HG03097 (cell line): ENCODE measurements at regions not wholly inside any gene's neighbourhood (a gene's known extent, or its start where the extent isn't known, plus 50 kb on each side); places are given as distances from the start of the nearest gene placed in this dataset.
"Not testable (repeated sequence)": the region's sequence is repeated elsewhere in the genome, so short reads cannot be mapped to it uniquely, and the experiment has no call there.

Source experiments
- ATAC-seq: cut with Tn5 transposase; IDR thresholded peaks from one replicate; pipeline ENCODE4 v1.9.1; 2021; ENCODE audit not compliant: unreplicated experiment, low FRiP score

DNA sequence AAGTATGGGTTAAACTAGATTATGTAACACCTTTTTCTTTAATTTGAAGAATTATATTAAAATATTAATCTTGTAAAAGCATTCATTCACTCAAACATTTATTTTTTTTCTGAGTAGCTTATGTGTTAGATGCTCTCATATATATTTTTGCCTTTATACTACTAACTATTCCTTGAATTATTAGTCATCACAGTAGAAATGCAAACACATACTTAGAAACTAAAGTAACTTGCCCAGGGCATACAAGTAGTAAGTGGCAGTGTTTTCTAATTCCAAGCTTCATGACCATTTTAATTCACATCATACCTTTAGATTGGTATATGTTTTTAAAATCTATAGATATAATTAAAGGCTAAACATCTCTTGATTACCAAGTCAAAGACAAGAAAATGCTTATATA, 1271.0 kb downstream of the BRINP3 start:
- no peak for ATAC-seq

DNA sequence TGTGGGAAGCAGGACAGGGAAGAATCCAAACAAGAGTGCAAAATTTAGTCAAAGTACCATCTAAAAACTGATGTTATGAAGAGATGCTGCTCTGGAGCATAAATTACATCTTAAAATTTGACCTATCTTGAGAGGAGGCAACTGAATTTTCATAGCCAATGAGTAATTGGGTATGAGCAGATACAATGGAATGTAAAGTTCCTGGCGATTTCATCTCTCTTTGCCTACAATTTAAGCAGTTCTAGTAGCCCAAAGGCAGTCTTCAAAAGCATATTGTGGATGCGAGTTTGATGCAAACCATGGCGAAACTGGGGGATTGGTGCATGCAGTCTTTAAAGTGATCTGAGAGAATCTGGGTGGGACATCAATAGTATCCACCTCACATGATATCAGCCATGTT, 1265.9 kb downstream of the BRINP3 start:
- no peak for ATAC-seq

DNA sequence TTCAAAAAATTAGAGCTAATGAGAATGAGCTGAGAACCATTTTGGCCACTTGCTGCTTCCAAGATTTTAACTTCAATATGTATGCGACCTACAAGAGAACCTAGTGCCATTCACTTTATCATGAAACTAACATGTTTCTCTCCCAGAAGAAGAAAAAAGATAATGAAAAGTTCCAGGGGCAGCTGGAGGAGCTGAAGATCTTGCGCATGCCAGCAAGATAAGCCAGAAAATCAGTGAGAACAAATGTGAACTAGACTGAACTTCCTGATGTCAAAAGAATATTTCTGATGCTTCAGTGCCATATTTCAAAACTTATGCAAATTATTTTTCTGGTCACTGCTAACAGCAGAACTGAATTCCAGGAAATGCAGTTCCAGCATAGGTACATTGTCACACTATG, 1265.1 kb downstream of the BRINP3 start:
- no peak for ATAC-seq

DNA sequence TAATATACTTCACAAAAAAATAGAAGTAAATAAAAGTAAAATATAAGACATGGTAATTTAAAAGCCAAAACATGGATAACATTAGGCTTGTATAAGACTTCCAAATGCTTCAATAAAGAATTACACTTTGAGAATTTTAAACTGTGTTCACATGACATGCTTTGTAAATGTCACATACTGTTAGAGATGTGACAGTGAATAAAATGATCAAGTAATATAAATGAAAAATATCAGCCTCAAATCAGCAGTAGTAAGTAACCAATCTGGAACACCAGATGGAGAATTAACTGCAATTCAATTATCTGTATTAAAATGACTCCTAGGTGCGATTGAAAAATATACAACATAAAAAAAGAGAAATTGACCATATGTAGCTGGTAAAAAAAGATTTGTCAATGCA, 1260.8 kb downstream of the BRINP3 start:
- no peak for ATAC-seq

DNA sequence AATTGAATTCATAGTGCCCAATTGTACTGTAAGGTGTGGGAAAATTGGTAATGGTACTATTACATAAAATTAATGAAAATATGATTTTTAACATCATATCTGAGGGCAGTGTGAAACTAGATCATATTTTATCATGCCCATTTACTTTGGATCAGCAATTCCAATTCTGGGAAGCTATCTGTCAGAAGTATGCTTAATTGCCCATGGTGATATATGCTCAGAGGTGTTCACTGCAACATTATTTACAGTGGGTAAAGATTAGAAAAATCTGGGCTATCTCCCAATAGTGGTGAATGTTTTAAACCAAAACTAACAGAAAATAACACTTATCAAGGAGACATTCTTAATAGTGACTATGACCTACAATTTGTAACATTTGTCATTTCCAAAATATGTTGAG, 1260.0 kb downstream of the BRINP3 start:
- no peak for ATAC-seq

DNA sequence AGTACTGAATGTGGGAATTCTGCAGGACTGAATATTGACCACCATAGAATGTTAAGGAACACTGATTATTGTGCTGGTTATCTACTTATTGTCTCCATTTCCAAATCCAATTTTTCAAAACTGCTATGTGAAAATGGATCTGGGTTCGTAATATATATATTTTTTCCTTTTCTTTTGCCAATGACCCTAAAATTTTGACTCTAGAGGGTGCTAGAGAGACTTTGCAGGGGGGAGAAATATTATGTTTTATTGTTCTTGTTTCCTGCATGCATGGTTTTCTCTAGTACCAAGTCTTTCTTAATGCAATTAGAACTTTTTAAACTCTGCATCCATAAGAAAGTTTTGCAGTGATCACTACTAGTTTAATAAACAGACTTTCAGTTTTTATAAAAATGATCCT, 1256.9 kb downstream of the BRINP3 start:
- no peak for ATAC-seq

DNA sequence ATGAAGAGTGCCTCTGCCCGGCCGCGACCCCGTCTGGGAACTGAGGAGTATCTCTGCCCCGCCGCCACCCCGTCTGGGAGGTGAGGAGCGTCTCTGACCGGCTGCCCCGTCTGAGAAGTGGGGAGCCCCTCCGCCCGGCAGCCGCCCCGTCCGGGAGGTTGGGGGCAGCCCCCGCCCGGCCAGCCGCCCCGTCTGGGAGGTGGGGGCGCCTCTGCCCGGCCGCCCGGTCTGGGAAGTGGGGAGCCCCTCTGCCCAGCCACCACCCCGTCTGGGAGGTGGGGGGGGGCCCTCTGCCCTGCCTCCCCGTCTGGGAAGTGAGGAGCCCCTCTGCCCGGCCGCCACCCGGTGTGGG, 1251.9 kb downstream of the BRINP3 start:
- ATAC-seq: not testable (repeated sequence)

DNA sequence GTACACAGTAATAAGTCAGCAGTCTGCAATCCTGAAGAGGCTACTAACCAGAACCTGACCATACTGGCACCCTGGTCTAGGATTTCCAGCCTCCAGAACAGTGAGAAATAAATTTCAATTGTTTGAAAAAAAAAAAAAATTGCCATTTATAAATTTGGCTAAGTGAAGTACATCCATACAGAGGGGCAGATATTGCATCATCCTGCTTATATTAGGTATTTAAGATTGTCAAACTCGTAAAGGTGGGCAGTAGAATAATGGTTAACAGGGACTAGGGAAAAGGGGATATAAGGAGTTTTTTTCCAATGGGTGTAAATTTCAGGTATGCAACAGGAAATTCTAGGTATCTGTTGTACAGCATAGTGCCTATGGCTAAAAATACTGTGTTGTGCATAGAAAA, 1250.9 kb downstream of the BRINP3 start:
- no peak for ATAC-seq

DNA sequence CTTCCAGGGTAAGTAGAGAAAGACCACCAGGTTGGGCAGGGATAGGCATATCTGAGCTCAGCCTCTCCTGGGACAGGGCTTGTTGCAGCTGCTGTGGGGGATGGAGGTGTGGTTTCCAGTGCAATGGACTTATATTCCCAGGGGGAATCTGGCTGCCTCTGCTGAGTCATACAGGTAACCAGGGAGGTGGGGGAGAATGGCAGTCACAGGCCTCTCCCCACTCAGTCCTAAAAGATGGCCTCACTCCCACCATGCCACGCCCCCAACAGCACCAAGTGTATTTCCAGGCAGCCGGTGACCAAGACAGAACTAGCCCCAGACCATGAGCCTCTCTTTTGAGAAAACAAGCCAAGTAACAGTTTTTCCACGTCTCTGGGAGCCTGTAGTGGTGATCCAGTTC, 1240.7 kb downstream of the BRINP3 start:
- ATAC-seq: no peak

DNA sequence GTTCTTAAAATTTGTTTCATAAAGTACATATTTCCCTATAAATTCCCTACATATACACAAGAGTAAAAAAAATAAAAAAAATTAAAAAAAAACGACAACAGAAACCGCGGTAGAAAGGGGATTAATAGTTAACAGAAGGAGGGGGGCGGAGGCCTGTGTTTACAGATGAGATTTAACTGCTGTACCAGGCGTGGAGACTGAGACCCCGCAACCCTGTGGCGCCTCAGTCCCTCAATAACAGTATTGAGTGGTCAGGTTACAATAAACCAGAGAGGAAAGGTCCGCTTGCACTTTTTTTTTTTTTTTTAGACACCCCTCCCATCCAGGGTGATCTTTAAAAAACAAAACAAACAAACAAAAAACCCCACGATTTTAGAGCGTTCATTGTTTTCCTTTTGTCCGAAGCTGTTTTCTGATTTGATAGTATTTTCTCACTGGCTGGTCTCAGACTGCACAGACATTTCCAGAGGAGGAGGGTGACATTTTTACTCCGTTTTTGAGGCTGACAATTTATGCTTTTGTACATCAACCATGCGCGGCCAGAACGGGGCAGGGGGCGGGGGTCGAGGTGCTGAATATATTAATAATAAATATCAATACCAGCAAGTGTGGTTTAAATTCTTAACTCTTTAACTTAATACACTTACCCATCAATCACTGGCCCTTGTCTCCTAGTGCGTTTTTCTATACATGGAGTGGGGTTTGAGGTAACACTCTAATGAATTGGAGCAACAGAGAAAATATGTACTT, 1223.9 kb downstream of the BRINP3 start:
- ATAC-seq: no peak

DNA sequence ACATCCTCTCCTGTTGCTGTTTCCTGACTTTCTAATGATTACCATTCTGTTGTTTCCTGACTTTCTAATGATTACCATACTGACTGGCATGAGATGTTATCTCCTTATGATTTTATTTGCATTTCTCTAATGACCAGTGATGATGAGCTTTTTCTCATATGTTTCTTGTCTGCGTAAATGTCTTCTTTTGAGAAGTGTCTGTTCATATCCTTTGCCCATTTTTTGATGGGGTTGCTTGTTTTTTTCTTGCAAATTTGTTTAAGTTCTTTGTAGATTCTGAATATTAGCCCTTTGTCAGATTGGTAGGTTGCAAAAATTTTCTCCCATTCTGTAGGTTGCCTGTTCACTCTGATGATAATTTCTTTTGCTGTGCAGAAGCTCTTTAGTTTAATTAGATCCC, 1216.5 kb downstream of the BRINP3 start:
- not testable (repeated sequence) for ATAC-seq

DNA sequence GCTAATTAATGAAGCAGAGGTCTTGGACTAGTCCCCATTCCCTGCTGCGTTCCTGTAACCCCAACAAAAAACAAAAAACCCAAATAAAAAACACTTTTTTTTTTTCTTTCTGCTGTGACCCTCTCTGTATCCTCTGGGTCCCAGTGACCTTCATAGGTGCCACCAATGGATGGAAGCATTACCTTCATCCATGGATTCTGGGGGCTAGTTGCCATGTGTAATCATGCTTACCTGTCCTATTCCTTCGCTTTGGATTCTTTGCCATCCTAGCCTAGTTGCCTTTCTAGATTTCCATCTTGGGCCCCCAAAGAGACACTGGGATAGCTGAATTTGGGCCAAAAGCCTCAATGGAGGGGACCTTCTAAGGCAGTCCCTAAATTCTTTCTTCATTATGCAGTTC, 1208.7 kb downstream of the BRINP3 start:
- ATAC-seq: no peak

DNA sequence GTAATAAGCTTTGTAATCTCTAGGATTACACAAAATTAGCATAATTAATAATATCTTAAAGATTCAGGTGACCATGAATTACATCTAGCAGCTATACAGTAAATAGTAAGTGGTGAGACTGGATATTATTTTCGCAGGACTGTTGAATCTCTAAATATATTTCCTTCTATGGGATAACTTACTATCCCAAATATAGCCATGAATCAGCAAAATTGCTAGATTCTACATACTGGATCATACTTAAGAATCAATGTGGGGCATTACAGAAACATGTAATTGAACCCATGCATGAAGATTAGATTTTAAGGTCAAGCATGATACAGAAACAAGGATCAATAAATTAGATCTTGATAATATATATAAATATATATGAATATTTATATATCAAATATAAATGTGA, 1203.4 kb downstream of the BRINP3 start:
- no peak for ATAC-seq

DNA sequence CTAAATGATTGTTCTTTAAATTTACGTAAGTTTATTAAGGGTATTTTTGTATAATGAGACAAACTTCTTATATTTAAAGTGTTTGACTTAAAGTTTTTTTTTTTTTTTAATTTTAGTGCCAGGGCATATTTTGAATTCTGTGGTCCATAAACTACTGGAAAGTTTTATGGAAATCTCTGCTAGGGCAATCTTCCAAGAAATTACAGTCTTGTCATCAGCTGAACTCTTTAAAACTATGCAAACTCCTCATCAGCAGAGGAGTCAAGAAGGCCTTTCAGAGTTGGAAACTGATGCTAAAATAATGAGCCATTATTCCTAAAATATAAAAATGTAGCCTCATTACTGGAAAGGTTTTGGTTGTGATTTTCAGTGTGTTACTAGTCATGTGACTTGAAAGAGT, 1201.9 kb downstream of the BRINP3 start:
- no peak for ATAC-seq

DNA sequence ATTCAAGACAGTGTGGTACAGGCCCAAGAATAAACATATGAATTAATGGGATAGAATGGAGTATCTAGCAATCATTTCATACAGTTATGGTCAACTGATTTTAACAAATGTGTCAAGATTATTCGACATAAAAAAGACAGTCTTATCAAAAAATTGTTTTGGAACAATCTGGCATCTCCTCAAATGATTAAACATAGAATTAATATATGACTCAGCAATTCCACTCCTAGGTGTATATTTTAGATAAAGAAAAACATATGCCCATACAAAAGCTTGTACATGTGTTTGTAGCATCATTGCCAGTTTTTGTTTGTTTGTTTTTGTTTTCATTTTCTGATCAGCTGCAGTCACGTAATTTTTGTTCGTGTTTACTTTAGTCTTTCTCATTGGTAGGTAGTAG, 1188.3 kb downstream of the BRINP3 start:
- no peak for ATAC-seq

DNA sequence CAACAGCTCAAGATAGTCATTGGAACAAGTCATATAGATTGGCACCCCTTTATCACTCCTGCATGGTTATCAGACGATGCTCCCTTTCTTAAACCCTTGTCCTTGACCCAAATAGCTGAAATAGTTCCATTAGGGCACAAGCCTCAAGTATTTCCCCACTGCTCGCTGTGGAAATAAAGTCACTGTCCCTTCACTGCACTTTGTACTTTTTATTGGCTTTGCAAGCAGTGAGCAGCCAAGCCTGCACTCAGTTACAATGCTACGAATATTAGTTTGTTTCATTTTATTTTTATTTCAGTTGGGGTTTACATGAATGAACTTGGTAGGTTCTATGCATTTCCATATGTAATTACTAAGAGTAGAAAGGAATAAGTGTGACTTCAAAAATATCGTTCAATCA, 1176.4 kb downstream of the BRINP3 start:
- ATAC-seq: no peak

DNA sequence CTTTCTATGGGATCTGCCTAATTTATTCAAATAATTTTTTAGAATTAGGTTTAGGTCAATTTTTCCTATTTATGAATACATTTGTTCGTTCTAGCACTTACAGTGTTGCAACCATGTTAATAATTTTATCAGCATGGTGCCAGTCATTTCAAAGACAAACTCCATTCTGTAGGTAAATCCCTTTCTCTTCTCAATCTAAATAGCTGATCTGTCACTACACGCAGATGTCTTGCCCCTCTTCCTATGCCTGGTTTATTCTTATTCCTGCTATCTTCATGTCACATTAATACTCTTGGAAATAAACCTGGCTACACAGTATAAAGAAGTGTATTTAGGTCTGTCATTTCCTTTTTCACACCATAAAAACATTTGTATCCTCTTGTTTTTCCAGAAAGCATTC, 1172.4 kb downstream of the BRINP3 start:
- no peak for ATAC-seq

DNA sequence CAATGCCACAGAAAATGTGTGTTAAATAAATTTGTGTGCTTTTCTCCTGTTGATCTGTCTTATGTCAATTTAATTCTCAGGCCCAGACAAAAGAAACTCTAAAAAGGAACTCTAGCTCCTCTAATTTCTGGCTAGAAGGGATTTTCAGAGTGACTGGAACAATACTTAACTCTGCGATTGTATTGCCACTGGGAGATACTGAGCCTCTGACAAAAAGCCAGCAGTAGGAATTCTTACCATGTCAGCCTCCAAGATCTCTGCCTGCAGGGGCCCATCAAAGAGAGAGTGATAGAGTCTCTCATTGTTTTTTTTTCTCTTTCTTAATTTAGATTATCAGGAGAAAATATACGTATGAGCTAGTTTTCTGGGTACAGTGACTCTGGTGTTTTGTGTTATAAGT, 1165.7 kb downstream of the BRINP3 start:
- no peak for ATAC-seq

DNA sequence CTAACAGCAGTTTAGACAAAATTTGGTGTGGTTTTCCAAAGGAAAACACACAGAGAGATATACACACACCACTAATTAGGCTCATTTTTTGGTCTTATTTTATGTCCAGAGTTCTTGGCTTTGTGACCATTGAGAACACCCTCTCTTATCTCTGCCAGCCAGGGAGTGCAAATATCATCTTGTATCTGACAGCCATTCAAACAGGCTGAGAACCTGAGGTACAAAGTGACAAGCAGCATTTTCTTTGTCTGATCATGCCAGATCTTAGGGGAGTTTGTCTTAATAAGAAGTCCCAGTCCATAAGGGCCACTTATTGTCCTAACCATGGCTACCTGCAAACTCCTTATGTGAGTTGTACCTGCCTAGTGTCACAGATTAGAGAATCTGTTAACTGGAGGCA, 1165.2 kb downstream of the BRINP3 start:
- ATAC-seq: no peak

DNA sequence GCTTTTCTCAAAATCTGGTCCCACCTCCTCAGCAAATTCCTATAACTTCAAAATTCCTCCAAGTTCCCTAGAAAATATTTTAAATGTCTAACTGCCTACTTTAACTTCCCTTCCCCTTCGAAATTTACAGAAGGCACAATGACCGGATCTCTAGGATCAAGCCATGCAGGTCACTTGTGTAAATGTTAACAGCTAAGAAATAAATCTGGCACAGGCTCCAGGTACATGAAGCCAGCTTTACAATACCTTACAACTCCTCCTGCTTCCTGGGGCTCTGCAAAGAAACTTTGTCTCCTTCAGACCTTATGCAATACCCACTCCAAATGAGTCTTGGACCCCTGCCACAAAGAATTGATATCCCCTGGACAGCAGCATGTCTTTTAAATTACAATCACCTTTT, 1164.2 kb downstream of the BRINP3 start:
- ATAC-seq: no peak

DNA sequence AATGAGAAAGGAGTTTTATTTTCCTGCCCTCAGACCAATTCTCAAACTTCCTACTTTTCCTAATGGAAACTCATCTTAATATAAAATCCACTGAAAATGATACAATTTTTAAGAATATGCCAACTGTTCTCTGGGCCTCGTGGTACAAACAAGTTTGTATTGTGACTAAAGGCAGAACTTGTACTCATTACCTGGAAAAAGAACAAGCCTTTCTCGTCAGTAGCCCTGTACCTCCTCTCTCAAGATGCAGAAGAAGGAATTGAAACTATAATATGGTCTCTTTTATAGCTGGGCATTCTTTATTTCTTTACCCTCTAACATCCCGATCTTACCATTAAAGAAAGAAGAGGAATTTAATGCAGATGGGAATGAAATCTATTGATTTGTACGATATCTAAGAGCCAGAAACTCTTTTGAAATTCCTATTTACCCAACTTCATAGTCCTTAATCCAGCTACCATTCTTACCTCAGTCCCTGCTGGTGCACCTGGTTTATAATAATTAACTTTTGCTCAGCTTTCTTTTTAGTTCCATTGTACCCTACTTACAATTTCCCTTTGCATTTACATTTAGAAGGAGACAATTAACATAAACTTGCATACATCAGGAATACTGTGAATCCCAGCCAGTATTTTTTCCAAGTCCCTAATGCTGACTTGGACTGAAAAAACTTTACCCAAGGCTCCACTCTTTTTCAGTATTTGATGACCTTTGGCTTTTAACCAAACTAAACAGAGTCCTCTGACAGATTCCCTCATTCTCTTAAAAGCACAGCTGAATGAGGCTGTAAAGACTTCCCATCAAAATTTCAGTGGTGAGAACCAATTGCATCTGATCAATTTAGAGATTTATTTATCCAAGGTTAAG, 1162.4 kb downstream of the BRINP3 start:
- no peak for ATAC-seq

DNA sequence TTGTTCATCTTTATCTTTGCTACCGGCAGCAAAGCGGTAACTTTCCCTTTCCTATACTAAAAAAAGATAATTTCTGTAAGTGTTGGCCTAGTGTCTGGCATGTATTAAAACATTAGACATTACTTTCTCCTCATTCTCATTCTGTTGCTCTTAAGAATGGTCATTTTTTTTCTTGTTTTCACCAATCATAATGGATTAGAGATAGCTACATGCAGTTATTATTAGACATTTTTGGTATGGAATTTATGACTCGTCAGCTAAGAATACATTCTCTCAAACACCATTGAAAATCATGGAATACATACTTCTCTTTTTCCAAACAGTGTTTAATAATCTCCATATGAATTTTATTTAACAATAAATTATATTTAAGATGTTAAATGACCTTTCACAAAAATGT, 1154.6 kb downstream of the BRINP3 start:
- no peak for ATAC-seq
